Activated naive CD4-positive, alpha-beta T cell (primary cell): ENCODE measurements at regions not wholly inside any gene's neighbourhood (a gene's known extent, or its start where the extent isn't known, plus 50 kb on each side); places are given as distances from the start of the nearest gene placed in this dataset.

Experiments used
- DNase-seq, 4 experiments: peaks; one replicate each; lab custom pipeline; 2025; lab: John Stamatoyannopoulos, UW

GRCh38 chr7:145269418-145270161, 433.7 kb upstream of the TPK1 start:
- no peak for DNase-seq

- no peak for DNase-seq
Observed at GRCh38 chr7:145265180-145265579, 429.3 kb upstream of the TPK1 start.

- no peak for DNase-seq
Observed at GRCh38 chr7:145263886-145264285, 428.0 kb upstream of the TPK1 start.

GRCh38 chr7:145252031-145252430, 416.2 kb upstream of the TPK1 start:
- DNase-seq = no peak

GRCh38 chr7:145224775-145225174, 388.9 kb upstream of the TPK1 start:
- no peak for DNase-seq

GRCh38 chr7:145219461-145219860, 383.6 kb upstream of the TPK1 start:
- no peak for DNase-seq

- DNase-seq = no peak
Observed at GRCh38 chr7:145216866-145217265, 381.0 kb upstream of the TPK1 start.

- no peak for DNase-seq
Observed at GRCh38 chr7:145212050-145212449, 376.2 kb upstream of the TPK1 start.

- DNase-seq = no peak
Observed at GRCh38 chr7:145211211-145211610, 375.4 kb upstream of the TPK1 start.

- no peak for DNase-seq
Observed at GRCh38 chr7:145193951-145194350, 358.1 kb upstream of the TPK1 start.

- DNase-seq = no peak
Observed at GRCh38 chr7:145184956-145185355, 349.1 kb upstream of the TPK1 start.

GRCh38 chr7:145183069-145183468, 347.2 kb upstream of the TPK1 start:
- no peak for DNase-seq

- DNase-seq = no peak
Observed at GRCh38 chr7:145175366-145175765, 339.5 kb upstream of the TPK1 start.

- no peak for DNase-seq
Observed at GRCh38 chr7:145169908-145170307, 334.1 kb upstream of the TPK1 start.

- DNase-seq = no peak
Observed at GRCh38 chr7:145168879-145169278, 333.0 kb upstream of the TPK1 start.

GRCh38 chr7:145168427-145168826, 332.6 kb upstream of the TPK1 start:
- no peak for DNase-seq

GRCh38 chr7:145156834-145157233, 321.0 kb upstream of the TPK1 start:
- DNase-seq = no peak

- no peak for DNase-seq
Observed at GRCh38 chr7:145152589-145152988, 316.7 kb upstream of the TPK1 start.

GRCh38 chr7:145151676-145152075, 315.8 kb upstream of the TPK1 start:
- DNase-seq = no peak

GRCh38 chr7:145147865-145148264, 312.0 kb upstream of the TPK1 start:
- DNase-seq = no peak

- no peak for DNase-seq
Observed at GRCh38 chr7:145143685-145144084, 307.8 kb upstream of the TPK1 start.

- DNase-seq = no peak
Observed at GRCh38 chr7:145134377-145134776, 298.5 kb upstream of the TPK1 start.

GRCh38 chr7:145123502-145123901, 287.6 kb upstream of the TPK1 start:
- no peak for DNase-seq

- no peak for DNase-seq
Observed at GRCh38 chr7:145106001-145106400, 270.1 kb upstream of the TPK1 start.
